ENCODE measurements at regions not wholly inside any gene's neighbourhood (a gene's known extent, or its start where the extent isn't known, plus 50 kb on each side); places are given as distances from the start of the nearest gene placed in this dataset.

DNA sequence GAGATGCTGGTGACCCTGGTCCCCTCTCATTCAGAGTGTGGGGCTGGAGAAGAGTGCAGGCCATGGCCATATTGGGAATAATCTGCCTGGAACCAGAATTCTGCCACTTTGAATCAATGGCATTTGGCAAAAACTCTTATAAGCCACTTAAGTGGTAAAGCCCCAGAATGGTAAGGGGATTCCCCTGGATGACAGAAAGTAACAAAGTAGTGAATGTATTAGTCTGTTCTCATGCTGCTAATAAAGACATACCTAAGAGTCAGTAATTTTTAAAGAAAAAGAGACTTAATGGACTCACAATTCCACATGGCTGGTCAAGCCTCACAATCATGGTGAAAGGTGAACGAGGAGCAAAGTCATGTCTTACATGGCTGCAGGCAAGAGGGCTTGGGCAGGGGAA, 248.6 kb downstream of the SH2D4B start:
- DNase-seq = no peak
- H4K20me1 ChIP-seq (ENCODE audit: insufficient read depth, low read length) = no peaks in the 10 kb centered on the region

DNA sequence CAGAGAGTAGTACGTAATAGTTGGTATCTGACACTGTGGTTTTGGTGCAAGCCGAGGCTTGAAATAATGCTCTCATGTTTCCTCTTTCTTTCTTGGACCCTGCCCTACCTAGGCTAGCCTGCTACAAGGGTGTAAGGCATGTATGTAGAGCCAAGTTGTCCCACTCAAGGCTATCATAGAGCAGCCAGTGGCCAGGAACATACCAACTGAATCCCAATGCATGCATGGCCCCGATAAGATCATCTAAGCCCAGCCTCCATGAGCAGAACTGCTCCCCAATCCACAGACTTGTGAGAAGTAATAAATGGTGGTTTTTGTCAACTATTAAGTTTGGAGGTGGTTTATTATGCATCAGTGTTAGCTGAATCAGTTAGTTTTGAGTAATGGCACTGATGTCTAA, 250.2 kb downstream of the SH2D4B start:
- Histone ChIP-seq H3K27me3 (ENCODE audit: insufficient read depth, low read length, poor library complexity) (no peaks in the 10 kb centered on the region), H3K4me3 (ENCODE audit: low read depth in 1 of 2, low read length in 2 of 2) (no peak overlapping the region), H3K9me3 (ENCODE audit: insufficient read depth, low read length, severe bottlenecking) (no peaks in the 10 kb centered on the region), H3K36me3 (ENCODE audit: insufficient read depth, low read length) (no peaks in the 10 kb centered on the region), H3K27ac (ENCODE audit: low read length) (no peak overlapping the region), H3K4me1 (ENCODE audit: insufficient read depth, low read length) (no peaks in the 10 kb centered on the region), H3K4me2 (ENCODE audit: insufficient read depth, low read length) (no peak overlapping the region), H2AFZ (ENCODE audit: low read depth, low read length) (no peak overlapping the region), H3K9ac (ENCODE audit: low read depth, low read length) (no peak overlapping the region), H4K20me1 (ENCODE audit: insufficient read depth, low read length) (no peaks in the 10 kb centered on the region), H3K79me2 (ENCODE audit: insufficient read depth, low read length) (no peaks in the 10 kb centered on the region)
- DNase-seq = no peak
- ATAC-seq (ENCODE audit: insufficient read depth, low read depth) = no peak
- no peak for TF ChIP-seq EZH2 (IDR thresholded peaks at IDR 0.05; ENCODE audit: borderline replicate concordance, low read depth, low read length, severe bottlenecking)
- TF ChIP-seq, protein P1, sequence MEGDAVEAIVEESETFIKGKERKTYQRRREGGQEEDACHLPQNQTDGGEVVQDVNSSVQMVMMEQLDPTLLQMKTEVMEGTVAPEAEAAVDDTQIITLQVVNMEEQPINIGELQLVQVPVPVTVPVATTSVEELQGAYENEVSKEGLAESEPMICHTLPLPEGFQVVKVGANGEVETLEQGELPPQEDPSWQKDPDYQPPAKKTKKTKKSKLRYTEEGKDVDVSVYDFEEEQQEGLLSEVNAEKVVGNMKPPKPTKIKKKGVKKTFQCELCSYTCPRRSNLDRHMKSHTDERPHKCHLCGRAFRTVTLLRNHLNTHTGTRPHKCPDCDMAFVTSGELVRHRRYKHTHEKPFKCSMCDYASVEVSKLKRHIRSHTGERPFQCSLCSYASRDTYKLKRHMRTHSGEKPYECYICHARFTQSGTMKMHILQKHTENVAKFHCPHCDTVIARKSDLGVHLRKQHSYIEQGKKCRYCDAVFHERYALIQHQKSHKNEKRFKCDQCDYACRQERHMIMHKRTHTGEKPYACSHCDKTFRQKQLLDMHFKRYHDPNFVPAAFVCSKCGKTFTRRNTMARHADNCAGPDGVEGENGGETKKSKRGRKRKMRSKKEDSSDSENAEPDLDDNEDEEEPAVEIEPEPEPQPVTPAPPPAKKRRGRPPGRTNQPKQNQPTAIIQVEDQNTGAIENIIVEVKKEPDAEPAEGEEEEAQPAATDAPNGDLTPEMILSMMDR (IDR thresholded peaks at IDR 0.05; ENCODE audit: borderline replicate concordance, extremely low read depth, low read length, poor library complexity, severe bottlenecking) = no peak

More for the DNA sequence above, 248.6 kb downstream of the SH2D4B start:
- TF ChIP-seq, protein P1 (IDR thresholded peaks at IDR 0.05; ENCODE audit: borderline replicate concordance, extremely low read depth, low read length, poor library complexity, severe bottlenecking) = no peak
- no peak for TF ChIP-seq EZH2 (IDR thresholded peaks at IDR 0.05; ENCODE audit: borderline replicate concordance, low read depth, low read length, severe bottlenecking)
- Histone ChIP-seq H3K4me1 (ENCODE audit: insufficient read depth, low read length) (no peaks in the 10 kb centered on the region), H3K4me2 (ENCODE audit: insufficient read depth, low read length) (no peak overlapping the region), H3K4me3 (ENCODE audit: low read depth in 1 of 2, low read length in 2 of 2) (no peak overlapping the region), H3K27ac (ENCODE audit: low read length) (no peak overlapping the region), H2AFZ (ENCODE audit: low read depth, low read length) (no peak overlapping the region), H3K9me3 (ENCODE audit: insufficient read depth, low read length, severe bottlenecking) (no peaks in the 10 kb centered on the region), H3K36me3 (ENCODE audit: insufficient read depth, low read length) (no peaks in the 10 kb centered on the region), H3K79me2 (ENCODE audit: insufficient read depth, low read length) (no peaks in the 10 kb centered on the region), H3K27me3 (ENCODE audit: insufficient read depth, low read length, poor library complexity) (no peaks in the 10 kb centered on the region), H3K9ac (ENCODE audit: low read depth, low read length) (no peak overlapping the region)
- no peak for ATAC-seq (ENCODE audit: insufficient read depth, low read depth)

DNA sequence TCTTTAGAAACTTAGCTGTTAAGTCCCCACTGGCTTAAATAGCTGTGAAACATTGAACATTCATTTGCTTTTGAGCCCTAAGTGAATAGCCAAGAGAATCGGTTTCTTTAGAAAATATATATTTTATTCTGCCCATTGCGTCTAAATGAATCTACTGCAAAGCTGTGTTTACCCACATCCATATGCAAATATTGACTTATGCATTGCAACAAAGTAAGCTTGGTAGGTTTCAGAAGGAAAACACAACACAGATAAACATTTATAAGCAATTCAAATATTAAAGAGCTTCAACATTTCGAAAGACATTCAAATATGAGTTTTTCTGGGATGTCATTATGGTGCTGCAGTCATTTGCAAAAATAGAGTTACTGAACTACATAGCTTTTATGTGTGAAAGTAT, 257.3 kb downstream of the SH2D4B start:
- H3K4me1 ChIP-seq (ENCODE audit: insufficient read depth, low read length) = no peaks in the 10 kb centered on the region
- H3K27me3 ChIP-seq (ENCODE audit: insufficient read depth, low read length, poor library complexity) = no peaks in the 10 kb centered on the region
- no peak overlapping the region for H2AFZ ChIP-seq (ENCODE audit: low read depth, low read length)
- H3K9me3 ChIP-seq (ENCODE audit: insufficient read depth, low read length, severe bottlenecking) = no peaks in the 10 kb centered on the region
- H3K36me3 ChIP-seq (ENCODE audit: insufficient read depth, low read length) = no peaks in the 10 kb centered on the region
- H3K4me2 ChIP-seq (ENCODE audit: insufficient read depth, low read length) = no peak overlapping the region
- no peak for ATAC-seq (ENCODE audit: insufficient read depth, low read depth)
- no peak overlapping the region for H3K9ac ChIP-seq (ENCODE audit: low read depth, low read length)
- no peak overlapping the region for H3K4me3 ChIP-seq (ENCODE audit: low read depth in 1 of 2, low read length in 2 of 2)
- no peak overlapping the region for H3K27ac ChIP-seq (ENCODE audit: low read length)
- no peaks in the 10 kb centered on the region for H3K79me2 ChIP-seq (ENCODE audit: insufficient read depth, low read length)
- TF ChIP-seq EZH2 (IDR thresholded peaks at IDR 0.05; ENCODE audit: borderline replicate concordance, low read depth, low read length, severe bottlenecking) = no peak
- TF ChIP-seq, protein P1 (IDR thresholded peaks at IDR 0.05; ENCODE audit: borderline replicate concordance, extremely low read depth, low read length, poor library complexity, severe bottlenecking) = no peak
- no peaks in the 10 kb centered on the region for H4K20me1 ChIP-seq (ENCODE audit: insufficient read depth, low read length)
- no peak for DNase-seq
